ENCODE measurements at regions not wholly inside any gene's neighbourhood (a gene's known extent, or its start where the extent isn't known, plus 50 kb on each side); places are given as distances from the start of the nearest gene placed in this dataset.

DNA sequence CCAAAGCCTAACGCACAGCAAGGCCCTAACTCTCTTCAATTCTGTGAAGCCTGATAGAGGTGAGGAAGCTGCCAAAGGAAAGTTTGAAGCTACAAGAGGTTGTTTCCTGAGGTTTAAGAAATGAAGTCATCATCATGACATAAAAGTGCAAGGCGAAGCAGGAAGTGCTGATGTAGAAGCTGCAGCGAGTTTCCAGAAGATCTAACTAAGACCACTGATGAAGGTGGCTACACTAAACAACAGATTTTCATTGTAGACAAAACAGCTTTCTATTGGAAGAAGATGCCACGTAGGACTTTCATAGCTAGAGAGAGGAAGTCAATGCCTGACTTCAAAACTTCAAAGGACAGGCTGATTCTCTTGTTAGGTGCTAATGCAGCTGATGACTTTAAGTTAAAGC lies 385.6 kb upstream of the OR4E1 start:
- TF ChIP-seq POLR2AphosphoS5 (IDR thresholded peaks at IDR 0.05; ENCODE audit: low read depth, low read length) (no peak), TAF1 (IDR thresholded peaks at IDR 0.05; ENCODE audit: borderline replicate concordance, insufficient read depth, low read length) (no peak)
- TF ChIP-seq, protein P1, sequence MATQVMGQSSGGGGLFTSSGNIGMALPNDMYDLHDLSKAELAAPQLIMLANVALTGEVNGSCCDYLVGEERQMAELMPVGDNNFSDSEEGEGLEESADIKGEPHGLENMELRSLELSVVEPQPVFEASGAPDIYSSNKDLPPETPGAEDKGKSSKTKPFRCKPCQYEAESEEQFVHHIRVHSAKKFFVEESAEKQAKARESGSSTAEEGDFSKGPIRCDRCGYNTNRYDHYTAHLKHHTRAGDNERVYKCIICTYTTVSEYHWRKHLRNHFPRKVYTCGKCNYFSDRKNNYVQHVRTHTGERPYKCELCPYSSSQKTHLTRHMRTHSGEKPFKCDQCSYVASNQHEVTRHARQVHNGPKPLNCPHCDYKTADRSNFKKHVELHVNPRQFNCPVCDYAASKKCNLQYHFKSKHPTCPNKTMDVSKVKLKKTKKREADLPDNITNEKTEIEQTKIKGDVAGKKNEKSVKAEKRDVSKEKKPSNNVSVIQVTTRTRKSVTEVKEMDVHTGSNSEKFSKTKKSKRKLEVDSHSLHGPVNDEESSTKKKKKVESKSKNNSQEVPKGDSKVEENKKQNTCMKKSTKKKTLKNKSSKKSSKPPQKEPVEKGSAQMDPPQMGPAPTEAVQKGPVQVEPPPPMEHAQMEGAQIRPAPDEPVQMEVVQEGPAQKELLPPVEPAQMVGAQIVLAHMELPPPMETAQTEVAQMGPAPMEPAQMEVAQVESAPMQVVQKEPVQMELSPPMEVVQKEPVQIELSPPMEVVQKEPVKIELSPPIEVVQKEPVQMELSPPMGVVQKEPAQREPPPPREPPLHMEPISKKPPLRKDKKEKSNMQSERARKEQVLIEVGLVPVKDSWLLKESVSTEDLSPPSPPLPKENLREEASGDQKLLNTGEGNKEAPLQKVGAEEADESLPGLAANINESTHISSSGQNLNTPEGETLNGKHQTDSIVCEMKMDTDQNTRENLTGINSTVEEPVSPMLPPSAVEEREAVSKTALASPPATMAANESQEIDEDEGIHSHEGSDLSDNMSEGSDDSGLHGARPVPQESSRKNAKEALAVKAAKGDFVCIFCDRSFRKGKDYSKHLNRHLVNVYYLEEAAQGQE (IDR thresholded peaks at IDR 0.05; ENCODE audit: insufficient read depth in 1 of 2, low read depth in 2 of 2, low read length in 2 of 2) = no peak

All from PFSK-1 (cell line).